Subcutaneous abdominal adipose tissue (tissue), 5 donors: ENCODE measurements at regions not wholly inside any gene's neighbourhood (a gene's known extent, or its start where the extent isn't known, plus 50 kb on each side); places are given as distances from the start of the nearest gene placed in this dataset.

Source experiments
- H3K27ac ChIP-seq: one replicate; pipeline ENCODE4 v1.7.0; 2013; ENCODE audit warnings: low read depth, mild to moderate bottlenecking, inconsistent platforms, low read length, moderate library complexity
- H3K27me3 ChIP-seq, 5 donors: one replicate each; pipeline ENCODE4 v1.7.0; 2013; ENCODE audit warnings: low read length in 5 of 5, inconsistent platforms in 1 of 5; ENCODE audit not compliant: control insufficient read depth in 5 of 5, insufficient read depth in 4 of 5
- H3K36me3 ChIP-seq, 5 donors: one replicate each; pipeline ENCODE4 v1.7.0; 2013; ENCODE audit warnings: low read length in 5 of 5; ENCODE audit not compliant: control insufficient read depth in 5 of 5, insufficient read depth in 5 of 5
- H3K4me1 ChIP-seq, 5 donors: one replicate each; pipeline ENCODE4 v1.7.0; 2013; ENCODE audit warnings: low read length in 5 of 5, mild to moderate bottlenecking in 3 of 5, moderate library complexity in 1 of 5; ENCODE audit not compliant: control insufficient read depth in 5 of 5, insufficient read depth in 5 of 5
- H3K4me3 ChIP-seq, 5 donors: one replicate each; pipeline ENCODE4 v1.7.0; 2013; ENCODE audit warnings: low read length in 5 of 5, low read depth in 1 of 5
- H3K9ac ChIP-seq, 5 donors: one replicate each; pipeline ENCODE4 v1.7.0; 2013; ENCODE audit warnings: low read length in 5 of 5, mild to moderate bottlenecking in 4 of 5, moderate library complexity in 3 of 5
- H3K9me3 ChIP-seq, 5 donors: one replicate each; pipeline ENCODE4 v1.7.0; 2013; ENCODE audit warnings: low read length in 5 of 5; ENCODE audit not compliant: control insufficient read depth in 5 of 5
- donor health status: healthy.
- donor health status: healthy.
- donor health status: healthy.
- donor health status: healthy.
- donor health status: healthy.

GRCh38 chr20:51321343-51322163, 221.0 kb downstream of the NFATC2 start:
- Histone ChIP-seq H3K4me3 (no peak overlapping the region), H3K9ac (no peak overlapping the region), H3K27ac (no peak overlapping the region), H3K4me1 (peaks cover 0 to 10% (median 0%) of the 10 kb centered on the region in 5 donors), H3K36me3 (no peaks in the 10 kb centered on the region), H3K27me3 (peaks cover 0 to 23% (median 6%) of the 10 kb centered on the region in 5 donors), H3K9me3 (peaks cover 0 to 8% (median 7%) of the 10 kb centered on the region in 5 donors)

- H3K4me3 ChIP-seq, result no peak overlapping the region
These were observed 223.0 kb downstream of the NFATC2 start for GRCh38 chr20:51319522-51319921.

GRCh38 chr20:51318058-51318949, 224.2 kb downstream of the NFATC2 start:
- Histone ChIP-seq H3K9ac (no peak overlapping the region), H3K27me3 (peaks cover 0 to 13% (median 3%) of the 10 kb centered on the region in 5 donors), H3K9me3 (peaks cover 0 to 2% (median 0%) of the 10 kb centered on the region in 5 donors), H3K27ac (no peak overlapping the region), H3K4me1 (peaks cover 0 to 6% (median under 1%) of the 10 kb centered on the region in 5 donors), H3K4me3 (no peak overlapping the region), H3K36me3 (no peaks in the 10 kb centered on the region)

More at GRCh38 chr20:51319522-51319921, 223.0 kb downstream of the NFATC2 start:
- Histone ChIP-seq H3K27me3 (peaks cover 0 to 20% (median 8%) of the 10 kb centered on the region in 5 donors), H3K9ac (no peak overlapping the region), H3K9me3 (peaks cover 0 to 2% (median 0%) of the 10 kb centered on the region in 5 donors), H3K27ac (no peak overlapping the region), H3K4me1 (peaks cover 0 to 6% (median 0%) of the 10 kb centered on the region in 5 donors), H3K36me3 (no peaks in the 10 kb centered on the region)

- no peak overlapping the region for H3K4me3 ChIP-seq
- no peaks in the 10 kb centered on the region for H3K36me3 ChIP-seq
- peaks cover 0 to 2% (median 0%) of the 10 kb centered on the region in 5 donors for H3K9me3 ChIP-seq
- peaks cover 0 to 6% (median 2%) of the 10 kb centered on the region in 5 donors for H3K4me1 ChIP-seq
- H3K27me3 ChIP-seq, result peaks cover 0 to 13% (median 3%) of the 10 kb centered on the region in 5 donors
- H3K27ac ChIP-seq, result no peak overlapping the region
- no peak overlapping the region for H3K9ac ChIP-seq
These were observed 227.1 kb downstream of the NFATC2 start for GRCh38 chr20:51315390-51315789.

GRCh38 chr20:51313358-51313827, 229.1 kb downstream of the NFATC2 start:
- H3K27ac ChIP-seq, result no peak overlapping the region
- H3K4me3 ChIP-seq, result no peak overlapping the region
- peaks cover 0 to 2% (median 0%) of the 10 kb centered on the region in 5 donors for H3K9me3 ChIP-seq
- no peak overlapping the region for H3K9ac ChIP-seq
- peaks cover 0 to 6% (median 2%) of the 10 kb centered on the region in 5 donors for H3K4me1 ChIP-seq
- no peaks in the 10 kb centered on the region for H3K36me3 ChIP-seq
- H3K27me3 ChIP-seq, result peaks cover 0 to 13% (median 3%) of the 10 kb centered on the region in 5 donors

GRCh38 chr20:51312480-51312783, 230.1 kb downstream of the NFATC2 start:
- peaks cover 0 to 8% (median 2%) of the 10 kb centered on the region in 5 donors for H3K27me3 ChIP-seq
- peaks cover 0 to 2% (median 0%) of the 10 kb centered on the region in 5 donors for H3K4me1 ChIP-seq

GRCh38 chr20:51311636-51312479, 230.7 kb downstream of the NFATC2 start:
- no peak overlapping the region for H3K9ac ChIP-seq
- H3K4me1 ChIP-seq, result peaks cover 0 to 2% (median 2%) of the 10 kb centered on the region in 5 donors
- H3K9me3 ChIP-seq, result peaks cover 0 to 2% (median 0%) of the 10 kb centered on the region in 5 donors
- H3K4me3 ChIP-seq, result no peak overlapping the region
- H3K27ac ChIP-seq, result no peak overlapping the region
- no peaks in the 10 kb centered on the region for H3K36me3 ChIP-seq
- H3K27me3 ChIP-seq, result peaks cover 0 to 5% (median 2%) of the 10 kb centered on the region in 5 donors

More at GRCh38 chr20:51312480-51312783, 230.1 kb downstream of the NFATC2 start:
- Histone ChIP-seq H3K4me3 (no peak overlapping the region), H3K9ac (no peak overlapping the region), H3K27ac (no peak overlapping the region), H3K9me3 (peaks cover 0 to 2% (median 0%) of the 10 kb centered on the region in 5 donors), H3K36me3 (no peaks in the 10 kb centered on the region)

- Histone ChIP-seq H3K4me3 (no peak overlapping the region), H3K9ac (no peak overlapping the region), H3K9me3 (no peaks in the 10 kb centered on the region), H3K4me1 (peaks cover 0 to 6% (median 3%) of the 10 kb centered on the region in 5 donors), H3K36me3 (no peaks in the 10 kb centered on the region), H3K27me3 (peaks cover 0 to 5% (median 3%) of the 10 kb centered on the region in 5 donors), H3K27ac (no peak overlapping the region)
These were observed 232.3 kb downstream of the NFATC2 start for GRCh38 chr20:51310216-51310615.

GRCh38 chr20:51309128-51309527, 233.4 kb downstream of the NFATC2 start:
- H3K9ac ChIP-seq, result no peak overlapping the region
- H3K27ac ChIP-seq, result no peak overlapping the region
- H3K27me3 ChIP-seq, result peaks cover 0 to 6% (median 3%) of the 10 kb centered on the region in 5 donors
- no peaks in the 10 kb centered on the region for H3K36me3 ChIP-seq
- no peak overlapping the region for H3K4me3 ChIP-seq
- H3K4me1 ChIP-seq, result peaks cover 0 to 6% (median 3%) of the 10 kb centered on the region in 5 donors
- H3K9me3 ChIP-seq, result no peaks in the 10 kb centered on the region
